ENCODE measurements at regions not wholly inside any gene's neighbourhood (a gene's known extent, or its start where the extent isn't known, plus 50 kb on each side); places are given as distances from the start of the nearest gene placed in this dataset.
"Not testable (repeated sequence)": the region's sequence is repeated elsewhere in the genome, so short reads cannot be mapped to it uniquely, and the experiment has no call there.

- TF ChIP-seq, protein P1, sequence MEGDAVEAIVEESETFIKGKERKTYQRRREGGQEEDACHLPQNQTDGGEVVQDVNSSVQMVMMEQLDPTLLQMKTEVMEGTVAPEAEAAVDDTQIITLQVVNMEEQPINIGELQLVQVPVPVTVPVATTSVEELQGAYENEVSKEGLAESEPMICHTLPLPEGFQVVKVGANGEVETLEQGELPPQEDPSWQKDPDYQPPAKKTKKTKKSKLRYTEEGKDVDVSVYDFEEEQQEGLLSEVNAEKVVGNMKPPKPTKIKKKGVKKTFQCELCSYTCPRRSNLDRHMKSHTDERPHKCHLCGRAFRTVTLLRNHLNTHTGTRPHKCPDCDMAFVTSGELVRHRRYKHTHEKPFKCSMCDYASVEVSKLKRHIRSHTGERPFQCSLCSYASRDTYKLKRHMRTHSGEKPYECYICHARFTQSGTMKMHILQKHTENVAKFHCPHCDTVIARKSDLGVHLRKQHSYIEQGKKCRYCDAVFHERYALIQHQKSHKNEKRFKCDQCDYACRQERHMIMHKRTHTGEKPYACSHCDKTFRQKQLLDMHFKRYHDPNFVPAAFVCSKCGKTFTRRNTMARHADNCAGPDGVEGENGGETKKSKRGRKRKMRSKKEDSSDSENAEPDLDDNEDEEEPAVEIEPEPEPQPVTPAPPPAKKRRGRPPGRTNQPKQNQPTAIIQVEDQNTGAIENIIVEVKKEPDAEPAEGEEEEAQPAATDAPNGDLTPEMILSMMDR (IDR thresholded peaks at IDR 0.05; ENCODE audit: low read length): no peak
- no peak for TF ChIP-seq EZH2 (IDR thresholded peaks at IDR 0.05; ENCODE audit: borderline replicate concordance, low read length)
- Histone ChIP-seq H3K27me3 (ENCODE audit: insufficient read depth, low read length) (no peaks in the 10 kb centered on the region), H3K4me1 (ENCODE audit: insufficient read depth, low read length, severe bottlenecking) (no peaks in the 10 kb centered on the region), H3K9me3 (ENCODE audit: low read length) (no peaks in the 10 kb centered on the region), H3K27ac (ENCODE audit: low read depth, low read length, poor library complexity, severe bottlenecking) (no peak overlapping the region), H3K79me2 (ENCODE audit: insufficient read depth, low read length) (no peaks in the 10 kb centered on the region), H3F3A (ENCODE audit: insufficient read depth, low read length) (no peaks in the 10 kb centered on the region), H3K9ac (ENCODE audit: low read length) (no peak overlapping the region), H3K4me2 (ENCODE audit: low read length) (no peak overlapping the region), H3K36me3 (ENCODE audit: insufficient read depth, low read length) (no peaks in the 10 kb centered on the region), H3K4me3 (ENCODE audit: low read depth, low read length, poor library complexity, severe bottlenecking) (no peak overlapping the region), H4K20me1 (ENCODE audit: insufficient read depth, low read length) (no peaks in the 10 kb centered on the region), H2AFZ (ENCODE audit: low read length) (no peak overlapping the region), H3K9me2 (ENCODE audit: low read depth, low read length) (no peaks in the 10 kb centered on the region)
Observed at GRCh38 chr2:228522276-228522675, 340.8 kb upstream of the SPHKAP start.

DNA sequence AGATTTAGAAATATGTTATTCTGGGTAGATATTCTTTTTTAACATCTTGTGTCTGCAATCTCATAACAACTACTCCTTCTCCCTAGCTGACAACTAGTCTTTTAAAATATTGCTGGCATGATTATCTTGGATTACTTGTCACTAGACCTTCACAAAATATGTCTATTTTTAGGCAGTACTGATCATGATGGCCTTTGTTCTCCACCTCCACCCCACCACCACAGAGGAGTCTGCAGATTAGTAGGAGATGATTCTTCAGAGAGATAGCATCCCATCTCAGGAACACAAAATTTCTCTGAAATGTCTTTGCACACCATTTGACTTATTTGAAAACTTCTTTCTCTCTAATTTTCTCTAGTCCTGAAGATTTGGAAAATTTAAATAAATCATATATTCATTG is 338.1 kb upstream of the SPHKAP start:
- no peak for TF ChIP-seq EZH2 (IDR thresholded peaks at IDR 0.05; ENCODE audit: borderline replicate concordance, low read length)
- TF ChIP-seq, protein P1 (IDR thresholded peaks at IDR 0.05; ENCODE audit: low read length): no peak
- no peaks in the 10 kb centered on the region for H3K9me3 ChIP-seq (ENCODE audit: low read length)
- no peak overlapping the region for H2AFZ ChIP-seq (ENCODE audit: low read length)
- H3K36me3 ChIP-seq (ENCODE audit: insufficient read depth, low read length): no peaks in the 10 kb centered on the region
- H3K27me3 ChIP-seq (ENCODE audit: insufficient read depth, low read length): no peaks in the 10 kb centered on the region
- H3K9ac ChIP-seq (ENCODE audit: low read length): no peak overlapping the region
- no peaks in the 10 kb centered on the region for H3K9me2 ChIP-seq (ENCODE audit: low read depth, low read length)
- H3K4me2 ChIP-seq (ENCODE audit: low read length): no peak overlapping the region
- no peak overlapping the region for H3K4me3 ChIP-seq (ENCODE audit: low read depth, low read length, poor library complexity, severe bottlenecking)
- no peaks in the 10 kb centered on the region for H4K20me1 ChIP-seq (ENCODE audit: insufficient read depth, low read length)
- H3K4me1 ChIP-seq (ENCODE audit: insufficient read depth, low read length, severe bottlenecking): no peaks in the 10 kb centered on the region
- H3K79me2 ChIP-seq (ENCODE audit: insufficient read depth, low read length): no peaks in the 10 kb centered on the region
- H3F3A ChIP-seq (ENCODE audit: insufficient read depth, low read length): no peaks in the 10 kb centered on the region
- H3K27ac ChIP-seq (ENCODE audit: low read depth, low read length, poor library complexity, severe bottlenecking): no peak overlapping the region

DNA sequence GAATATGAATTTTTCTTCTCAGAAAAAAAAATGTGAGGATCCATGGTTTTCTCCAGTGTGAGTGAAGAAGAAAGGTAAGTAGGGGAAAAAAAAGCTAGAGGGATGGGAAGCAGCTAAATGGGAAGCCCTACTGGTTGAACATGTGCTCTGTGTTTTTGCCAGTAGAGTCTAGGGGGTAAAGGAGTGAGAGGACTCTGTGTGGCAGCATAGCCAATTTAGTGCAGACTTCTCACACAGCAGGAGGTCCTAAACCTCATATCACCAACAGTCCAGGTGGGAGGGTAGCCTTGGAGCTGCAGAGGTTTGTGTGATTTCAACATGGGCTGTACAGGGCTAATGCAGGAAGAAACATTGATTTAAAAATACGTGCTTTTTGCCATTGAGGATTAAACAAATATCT is 334.5 kb upstream of the SPHKAP start:
- Histone ChIP-seq H3K4me3 (ENCODE audit: low read depth, low read length, poor library complexity, severe bottlenecking) (no peak overlapping the region), H2AFZ (ENCODE audit: low read length) (no peak overlapping the region), H3K4me1 (ENCODE audit: insufficient read depth, low read length, severe bottlenecking) (no peaks in the 10 kb centered on the region), H3K79me2 (ENCODE audit: insufficient read depth, low read length) (no peaks in the 10 kb centered on the region), H3F3A (ENCODE audit: insufficient read depth, low read length) (no peaks in the 10 kb centered on the region), H3K9me3 (ENCODE audit: low read length) (no peaks in the 10 kb centered on the region), H3K4me2 (ENCODE audit: low read length) (no peak overlapping the region), H3K36me3 (ENCODE audit: insufficient read depth, low read length) (no peaks in the 10 kb centered on the region), H3K9ac (ENCODE audit: low read length) (no peak overlapping the region), H4K20me1 (ENCODE audit: insufficient read depth, low read length) (no peaks in the 10 kb centered on the region), H3K27ac (ENCODE audit: low read depth, low read length, poor library complexity, severe bottlenecking) (no peak overlapping the region), H3K9me2 (ENCODE audit: low read depth, low read length) (no peaks in the 10 kb centered on the region), H3K27me3 (ENCODE audit: insufficient read depth, low read length) (no peaks in the 10 kb centered on the region)
- no peak for TF ChIP-seq EZH2 (IDR thresholded peaks at IDR 0.05; ENCODE audit: borderline replicate concordance, low read length)
- TF ChIP-seq, protein P1 (IDR thresholded peaks at IDR 0.05; ENCODE audit: low read length): no peak

DNA sequence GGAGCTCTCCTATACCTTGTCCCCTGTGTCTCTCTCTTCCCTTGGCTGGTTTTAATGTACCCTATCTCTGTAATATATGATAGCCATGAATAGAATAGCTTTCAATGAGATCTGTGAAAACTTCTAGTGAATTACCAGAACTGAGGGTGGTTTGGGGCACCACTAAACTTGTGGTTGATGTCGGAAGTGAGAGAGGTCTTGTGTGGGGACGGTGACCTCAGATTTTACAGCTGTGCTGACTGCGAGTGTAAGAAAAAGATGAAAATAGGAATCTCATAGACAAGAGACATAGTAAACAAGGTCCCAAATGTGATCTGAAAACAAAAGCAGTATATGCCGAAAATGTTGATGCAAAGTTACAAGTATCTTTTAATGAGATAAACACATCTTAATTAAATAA is 332.0 kb upstream of the SPHKAP start:
- H4K20me1 ChIP-seq (ENCODE audit: insufficient read depth, low read length); H3K79me2 ChIP-seq (ENCODE audit: insufficient read depth, low read length); H3K9me3 ChIP-seq (ENCODE audit: low read length); H2AFZ ChIP-seq (ENCODE audit: low read length); H3F3A ChIP-seq (ENCODE audit: insufficient read depth, low read length); H3K36me3 ChIP-seq (ENCODE audit: insufficient read depth, low read length); H3K27ac ChIP-seq (ENCODE audit: low read depth, low read length, poor library complexity, severe bottlenecking); H3K4me2 ChIP-seq (ENCODE audit: low read length); H3K9me2 ChIP-seq (ENCODE audit: low read depth, low read length); H3K9ac ChIP-seq (ENCODE audit: low read length); H3K27me3 ChIP-seq (ENCODE audit: insufficient read depth, low read length); H3K4me3 ChIP-seq (ENCODE audit: low read depth, low read length, poor library complexity, severe bottlenecking); H3K4me1 ChIP-seq (ENCODE audit: insufficient read depth, low read length, severe bottlenecking): not testable (repeated sequence)
